Upper lobe of right lung (tissue), 1 donor: ENCODE measurements at regions not wholly inside any gene's neighbourhood (a gene's known extent, or its start where the extent isn't known, plus 50 kb on each side); places are given as distances from the start of the nearest gene placed in this dataset.

Source experiments
- ATAC-seq: fragments of 200-7000 bp; cut with Tn5 transposase; one replicate; pipeline ENCODE4 v1.9.1; 2020; ENCODE audit warnings: mild to moderate bottlenecking, moderate library complexity
- DNase-seq: peaks from one replicate; pipeline ENCODE4 v3.0.0-alpha.2; 2020
- H3K27ac ChIP-seq: fragments of 200-600 bp; one replicate; pipeline ENCODE4 v1.8.0; 2022
- H3K27me3 ChIP-seq: fragments of 200-600 bp; one replicate; pipeline ENCODE4 v1.8.0; 2022; ENCODE audit warnings: mild to moderate bottlenecking
- H3K36me3 ChIP-seq: fragments of 200-600 bp; one replicate; pipeline ENCODE4 v1.8.0; 2022
- H3K4me1 ChIP-seq: fragments of 200-600 bp; one replicate; pipeline ENCODE4 v1.8.0; 2022
- H3K4me3 ChIP-seq: fragments of 200-600 bp; one replicate; pipeline ENCODE4 v1.8.0; 2022; ENCODE audit warnings: mild to moderate bottlenecking
- H3K9me3 ChIP-seq: fragments of 200-600 bp; one replicate; pipeline ENCODE4 v1.8.0; 2022
- CTCF ChIP-seq: fragments of 200-600 bp; IDR thresholded peaks from one replicate; pipeline ENCODE4 v1.8.0; 2022; ENCODE audit warnings: antibody characterized with exemption
- intact Hi-C: fragments of 100-400 bp; cut with DNase I; formaldehyde crosslinking; loops from one replicate; pipeline ENCODE4 v1.11.0; 2022
- donor health status: DM: no; HTN: yes; CAD: no; lungs with severe emphysema.

GRCh38 chr13:107854880-107855279, 360.5 kb downstream of the LIG4 start:
- ATAC-seq (no peak), DNase-seq (no peak)
- H3K4me1 ChIP-seq, result no peaks in the 10 kb centered on the region
- H3K36me3 ChIP-seq, result no peaks in the 10 kb centered on the region
- H3K9me3 ChIP-seq, result no peaks in the 10 kb centered on the region
- no peak overlapping the region for H3K27ac ChIP-seq
- intact Hi-C loops, result no loop called here
- no peaks in the 10 kb centered on the region for H3K27me3 ChIP-seq
- no peak for TF ChIP-seq CTCF
- H3K4me3 ChIP-seq, result no peak overlapping the region

GRCh38 chr13:107852072-107852471, 363.3 kb downstream of the LIG4 start:
- no peaks in the 10 kb centered on the region for H3K9me3 ChIP-seq
- ATAC-seq (no peak), DNase-seq (no peak)
- H3K4me3 ChIP-seq, result no peak overlapping the region
- TF ChIP-seq CTCF, result no peak
- H3K36me3 ChIP-seq, result no peaks in the 10 kb centered on the region
- no peak overlapping the region for H3K27ac ChIP-seq
- intact Hi-C loops, result no loop called here
- H3K4me1 ChIP-seq, result no peaks in the 10 kb centered on the region
- no peaks in the 10 kb centered on the region for H3K27me3 ChIP-seq

- Histone ChIP-seq H3K4me1 (no peaks in the 10 kb centered on the region), H3K27ac (no peak overlapping the region), H3K36me3 (no peaks in the 10 kb centered on the region), H3K4me3 (no peak overlapping the region), H3K27me3 (no peaks in the 10 kb centered on the region), H3K9me3 (no peaks in the 10 kb centered on the region)
- no peak for DNase-seq
- no peak for TF ChIP-seq CTCF
- intact Hi-C loops, result no loop called here
- ATAC-seq, result no peak
Measured at GRCh38 chr13:107851670-107852069, 363.7 kb downstream of the LIG4 start.

- Histone ChIP-seq H3K9me3 (no peaks in the 10 kb centered on the region), H3K27ac (no peak overlapping the region), H3K27me3 (no peaks in the 10 kb centered on the region), H3K4me1 (no peaks in the 10 kb centered on the region), H3K36me3 (no peaks in the 10 kb centered on the region), H3K4me3 (no peak overlapping the region)
- no peak for ATAC-seq
- no peak for DNase-seq
- no peak for TF ChIP-seq CTCF
- intact Hi-C loops, result no loop called here
Measured at GRCh38 chr13:107847406-107847805, 367.9 kb downstream of the LIG4 start.

- DNase-seq, result no peak
- no peaks in the 10 kb centered on the region for H3K9me3 ChIP-seq
- H3K36me3 ChIP-seq, result no peaks in the 10 kb centered on the region
- ATAC-seq, result no peak
- H3K4me1 ChIP-seq, result no peaks in the 10 kb centered on the region
- H3K27ac ChIP-seq, result no peak overlapping the region
- no peaks in the 10 kb centered on the region for H3K27me3 ChIP-seq
- no peak for TF ChIP-seq CTCF
- no peak overlapping the region for H3K4me3 ChIP-seq
- intact Hi-C loops, result no loop called here
Measured at GRCh38 chr13:107846642-107847041, 368.7 kb downstream of the LIG4 start.

- Histone ChIP-seq H3K36me3 (no peaks in the 10 kb centered on the region), H3K4me1 (no peaks in the 10 kb centered on the region), H3K4me3 (no peak overlapping the region), H3K27ac (no peak overlapping the region), H3K27me3 (no peaks in the 10 kb centered on the region), H3K9me3 (no peaks in the 10 kb centered on the region)
- intact Hi-C loops, result no loop called here
- DNase-seq (no peak), ATAC-seq (no peak)
- no peak for TF ChIP-seq CTCF
Measured at GRCh38 chr13:107845911-107846310, 369.4 kb downstream of the LIG4 start.
